ENCODE measurements at regions not wholly inside any gene's neighbourhood (a gene's known extent, or its start where the extent isn't known, plus 50 kb on each side); places are given as distances from the start of the nearest gene placed in this dataset.
A peak's percentile ranks its signal among the peaks of the same experiment; 100 is the strongest.
"Not testable (repeated sequence)": the region's sequence is repeated elsewhere in the genome, so short reads cannot be mapped to it uniquely, and the experiment has no call there.

GRCh38 chr15:58298879-58299850 lies 132.6 kb upstream of the LIPC start:
- peak; percentile 54 for DNase-seq

- DNase-seq = peak; percentile 53
These were observed 129.0 kb upstream of the LIPC start for GRCh38 chr15:58302832-58303231.

DNA sequence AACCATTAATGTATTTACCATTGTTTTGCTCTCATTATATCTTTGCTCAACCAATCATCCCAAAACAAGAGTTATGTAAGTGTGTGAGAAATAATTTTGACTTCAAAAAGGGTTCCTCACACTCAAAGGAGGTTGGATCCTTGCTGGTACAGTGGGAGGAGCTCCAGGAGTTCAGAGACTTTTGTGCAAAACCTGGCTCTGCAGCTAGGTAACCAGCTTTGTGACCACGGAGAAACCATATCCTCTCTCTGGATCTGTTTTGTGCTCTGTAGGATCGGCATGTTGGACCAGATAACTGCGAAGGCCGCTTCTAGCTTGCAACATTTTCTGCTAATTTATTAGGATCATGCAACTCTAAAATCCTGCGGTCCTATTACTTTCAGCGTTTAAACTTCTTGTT lies 128.6 kb upstream of the LIPC start:
- no peak for DNase-seq

GRCh38 chr15:58306591-58307312 lies 125.0 kb upstream of the LIPC start:
- no peak for DNase-seq

DNA sequence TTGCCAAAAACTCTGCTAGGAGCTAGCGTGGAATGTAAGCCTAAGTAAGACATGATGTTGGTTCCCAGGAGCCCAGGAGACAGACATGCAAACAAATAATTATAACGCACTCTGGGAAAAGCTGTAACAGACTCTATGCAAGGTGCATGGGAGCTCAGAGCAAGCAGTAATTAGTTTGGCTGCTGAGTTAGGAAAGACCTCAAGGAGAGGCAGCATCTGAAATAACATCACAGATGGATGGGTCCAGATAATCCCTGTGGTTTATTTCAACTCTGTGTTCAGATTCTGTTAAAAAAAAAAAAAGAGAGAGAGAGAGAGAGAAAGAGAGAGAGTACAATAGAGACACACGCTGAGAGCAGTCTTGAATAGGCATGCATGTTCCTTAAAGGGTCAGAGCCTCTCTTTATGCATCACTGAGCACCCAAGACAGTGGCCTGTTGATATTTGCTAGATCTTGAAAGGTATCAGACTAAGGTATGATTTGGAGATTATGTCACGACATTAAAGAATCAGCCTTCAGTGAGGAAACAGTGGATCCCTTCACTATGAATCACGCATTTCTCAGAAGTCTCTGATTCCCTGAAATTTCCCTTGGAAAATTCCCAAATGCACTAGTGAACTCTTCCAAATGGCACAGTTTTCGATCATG lies 124.4 kb upstream of the LIPC start:
- DNase-seq = no peak

- DNase-seq = no peak
These were observed 122.9 kb upstream of the LIPC start for GRCh38 chr15:58308742-58309355.

DNA sequence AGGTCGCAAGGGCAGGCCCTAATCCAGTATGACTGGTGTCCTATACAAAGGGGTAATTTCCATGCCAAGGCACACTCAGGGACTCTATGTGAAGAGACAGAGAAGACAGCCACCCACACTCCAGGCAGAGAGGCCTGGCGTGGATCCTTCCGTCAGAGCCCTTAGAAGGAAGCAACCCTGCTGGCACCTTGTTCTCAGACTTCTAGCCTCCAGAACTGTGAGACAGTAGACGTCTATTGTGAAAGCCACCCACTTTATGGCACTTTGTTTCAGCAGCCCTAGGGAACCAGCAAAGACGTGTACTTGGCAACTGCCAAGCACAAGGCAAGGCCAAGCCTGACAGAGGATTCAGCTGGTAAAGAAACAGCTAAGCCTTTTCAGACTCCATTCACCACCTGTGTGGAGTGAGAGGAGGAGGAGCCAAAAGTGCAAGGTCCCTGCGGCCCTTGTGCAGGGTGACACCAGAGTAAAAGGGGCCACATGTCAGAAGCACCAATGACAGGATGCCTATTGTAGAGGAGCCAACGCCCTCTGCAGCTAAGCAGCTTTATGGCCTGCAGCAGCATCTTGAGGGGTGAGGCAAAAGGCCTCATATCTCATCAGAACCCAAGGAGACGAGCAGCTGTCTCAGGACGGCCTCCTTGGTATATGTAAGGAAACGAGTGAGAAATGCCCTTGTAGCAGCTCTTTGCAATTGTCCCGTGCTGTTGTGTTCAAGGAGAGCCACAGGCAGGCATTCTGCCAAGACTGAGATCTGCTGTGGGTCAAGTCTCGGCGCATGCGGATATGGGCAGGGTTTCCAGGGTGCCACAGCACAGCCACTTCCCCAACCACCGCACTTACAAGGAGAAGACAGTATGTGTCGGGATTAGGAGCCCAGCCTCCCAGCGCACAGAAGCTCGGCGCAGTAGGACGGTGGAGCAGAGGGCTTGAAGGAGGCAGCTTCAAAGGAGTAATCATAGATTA lies 121.5 kb upstream of the LIPC start:
- DNase-seq = peak; percentile 84

DNA sequence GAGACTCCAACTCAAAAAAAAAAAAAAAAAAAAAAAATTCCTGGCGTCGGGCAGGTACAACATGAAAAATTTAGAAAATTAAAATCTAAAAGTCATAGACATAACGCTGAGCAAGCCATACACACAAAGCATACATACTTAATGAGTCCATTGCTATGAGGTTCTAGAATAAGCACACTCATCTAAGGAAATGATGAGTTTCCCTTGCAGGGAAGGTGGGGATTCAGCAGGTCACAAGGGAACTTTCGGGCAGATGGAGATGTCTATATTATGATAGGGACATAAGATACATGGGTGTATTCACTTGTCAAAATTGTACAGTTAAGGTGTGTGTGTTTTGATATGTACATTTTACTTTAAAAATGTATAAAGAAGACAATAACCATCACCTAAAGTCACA lies 120.2 kb upstream of the LIPC start:
- no peak for DNase-seq

- DNase-seq = no peak
These were observed 119.8 kb upstream of the LIPC start for GRCh38 chr15:58312031-58312430.

- DNase-seq = peak; percentile 79
These were observed 118.5 kb upstream of the LIPC start for GRCh38 chr15:58313304-58313703.

DNA sequence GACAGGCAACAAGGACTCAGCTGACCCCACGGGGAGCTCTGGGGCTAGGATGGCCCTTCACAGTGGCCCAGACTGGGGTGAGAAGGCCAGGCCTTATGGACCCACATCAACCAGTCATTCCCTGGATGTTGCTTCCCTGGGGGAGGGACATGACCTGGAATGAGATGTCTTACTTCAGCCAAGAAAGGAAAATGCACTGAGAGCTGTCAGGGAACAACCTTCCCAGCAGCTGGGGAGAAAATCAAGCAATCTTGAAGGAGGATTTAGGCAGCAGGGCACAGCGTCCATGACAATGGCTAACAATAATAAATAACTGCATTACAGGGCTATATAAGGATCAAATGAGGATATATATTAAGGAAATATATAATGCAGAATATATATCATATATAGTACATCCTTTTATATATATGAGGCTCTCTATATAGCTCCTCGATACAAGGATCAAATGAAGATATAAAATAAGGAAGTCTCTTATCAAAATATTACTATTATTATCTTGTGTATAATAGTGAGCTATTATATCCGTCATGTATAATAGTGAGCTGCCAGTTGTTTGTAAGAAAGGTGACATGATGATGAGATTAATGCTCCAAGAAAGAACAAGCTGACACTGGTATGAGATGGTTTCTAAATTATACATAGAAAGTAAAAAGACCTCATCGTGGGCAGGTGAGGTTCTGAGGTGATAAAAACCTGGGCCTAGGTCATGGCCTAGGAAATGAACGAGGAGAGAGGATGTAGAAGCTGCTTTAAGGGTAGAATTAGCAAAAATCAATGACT lies 117.8 kb upstream of the LIPC start:
- DNase-seq = no peak

DNA sequence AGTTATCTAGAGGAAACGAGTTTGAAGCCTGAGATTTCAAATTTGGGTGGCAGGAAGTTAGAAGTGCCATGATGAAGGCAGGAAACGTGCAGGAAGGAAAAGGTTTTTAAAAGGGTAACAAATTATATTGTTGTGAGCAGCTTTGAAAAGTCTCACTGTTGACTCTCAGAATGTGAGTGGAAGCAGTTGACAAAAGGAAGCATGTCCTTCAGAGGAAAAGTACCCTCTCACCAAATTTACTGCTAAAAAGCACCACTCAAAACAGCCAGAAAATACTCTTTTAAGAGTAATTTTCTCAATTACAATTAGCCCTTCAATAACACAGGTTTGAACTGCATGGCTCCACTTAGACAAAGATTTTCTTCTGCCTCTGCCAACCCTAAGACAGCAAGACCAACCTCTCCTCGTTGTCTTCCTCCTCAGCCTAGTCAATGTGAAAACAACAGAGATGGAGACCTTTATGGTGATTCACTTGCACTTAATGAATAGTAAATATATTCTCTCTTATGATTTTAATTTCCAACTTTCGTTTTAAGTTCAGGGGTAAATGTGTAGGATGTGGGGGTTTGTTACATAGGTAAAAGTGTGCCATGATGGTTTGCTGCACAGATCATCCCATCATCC lies 117.1 kb upstream of the LIPC start:
- no peak for DNase-seq

- no peak for DNase-seq
These were observed 113.3 kb upstream of the LIPC start for GRCh38 chr15:58318517-58318916.

DNA sequence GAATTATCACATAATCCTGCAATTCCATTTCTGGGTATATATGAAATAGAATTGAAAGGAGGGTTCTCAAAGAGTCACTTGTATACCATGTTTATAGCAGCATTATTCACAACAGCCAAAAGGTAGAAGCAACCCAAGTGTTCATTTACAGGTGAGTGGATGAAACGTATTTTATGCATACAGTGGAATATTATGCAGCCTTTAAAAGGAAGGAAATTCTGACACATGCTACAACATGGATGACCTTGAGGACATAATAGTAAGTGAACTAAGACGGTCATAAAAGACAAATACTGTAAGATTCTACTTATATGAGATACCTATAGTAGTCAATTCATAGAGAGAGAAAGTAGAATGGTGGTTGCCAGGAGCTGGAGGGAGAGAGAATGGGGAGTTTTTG lies 110.8 kb upstream of the LIPC start:
- DNase-seq = no peak

GRCh38 chr15:58322253-58322652 lies 109.5 kb upstream of the LIPC start:
- DNase-seq = no peak

DNA sequence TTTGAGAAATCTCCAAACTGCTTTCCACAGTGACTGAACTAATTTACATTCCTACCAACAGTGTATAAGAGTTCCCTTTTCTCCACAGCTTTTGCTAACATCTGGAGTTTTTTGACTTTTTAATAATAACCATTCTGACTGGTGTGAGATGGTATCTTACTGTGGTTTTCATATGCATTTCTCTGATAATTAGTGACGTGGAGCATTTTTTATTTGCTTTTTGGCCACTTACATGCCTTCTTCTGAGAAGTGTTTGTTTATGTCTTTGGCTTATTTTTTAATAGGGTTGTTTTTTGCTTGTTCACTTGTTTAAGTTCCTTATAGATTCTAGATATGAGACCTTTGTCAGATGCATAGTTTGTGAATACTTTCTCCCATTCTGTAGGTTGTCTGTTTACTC lies 108.5 kb upstream of the LIPC start:
- not testable (repeated sequence) for DNase-seq

- no peak for DNase-seq
These were observed 107.3 kb upstream of the LIPC start for GRCh38 chr15:58324533-58324932.

- DNase-seq = no peak
These were observed 103.8 kb upstream of the LIPC start for GRCh38 chr15:58327958-58328357.

- no peak for DNase-seq
These were observed 102.6 kb upstream of the LIPC start for GRCh38 chr15:58329211-58329610.

Measured in MV-4-11 (cell line).